GM19463 (cell line): ENCODE measurements at regions not wholly inside any gene's neighbourhood (a gene's known extent, or its start where the extent isn't known, plus 50 kb on each side); places are given as distances from the start of the nearest gene placed in this dataset.
"Not testable (repeated sequence)": the region's sequence is repeated elsewhere in the genome, so short reads cannot be mapped to it uniquely, and the experiment has no call there.

Experiments used
- ATAC-seq: cut with Tn5 transposase; IDR thresholded peaks from one replicate; pipeline ENCODE4 v1.9.1; 2021; ENCODE audit warnings: mild to moderate bottlenecking, moderate library complexity; ENCODE audit not compliant: unreplicated experiment

DNA sequence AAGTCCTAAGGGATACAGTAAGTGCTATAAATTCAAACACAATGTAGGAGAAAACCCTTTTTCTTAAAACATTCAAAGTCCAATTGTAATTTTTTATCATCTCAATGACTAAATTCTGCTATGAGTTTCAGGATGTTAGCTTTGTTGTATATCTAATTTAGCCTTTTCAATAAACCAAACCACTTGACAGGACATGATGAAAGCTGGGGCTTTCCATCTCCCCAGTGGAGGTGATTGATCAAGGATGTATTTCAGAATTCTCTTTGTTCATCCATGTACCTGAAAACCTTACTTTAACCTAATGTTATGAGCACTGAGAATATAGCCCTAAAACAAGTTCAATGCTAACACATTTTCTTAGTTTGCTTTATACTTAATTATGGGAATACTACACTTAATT, 639.0 kb upstream of the ITGA1 start:
- no peak for ATAC-seq

DNA sequence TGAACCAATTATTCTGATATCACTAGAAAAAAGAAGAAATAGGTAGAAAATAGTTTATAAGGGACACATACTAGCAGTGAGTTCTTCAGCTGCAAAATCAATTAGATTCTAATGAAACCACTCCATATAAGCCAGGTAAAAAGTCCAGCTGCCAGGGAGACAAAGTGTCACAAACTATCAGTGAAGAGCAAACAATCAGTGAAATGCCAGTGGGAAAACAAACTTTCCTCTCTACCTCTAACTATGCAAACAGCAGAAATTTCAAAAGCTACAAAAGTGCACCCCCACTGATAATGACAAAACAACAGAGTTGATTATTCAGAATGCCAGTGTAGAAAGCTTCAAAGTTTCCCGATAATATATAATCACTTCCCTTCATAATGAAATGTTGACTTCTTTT, 637.2 kb upstream of the ITGA1 start:
- no peak for ATAC-seq

DNA sequence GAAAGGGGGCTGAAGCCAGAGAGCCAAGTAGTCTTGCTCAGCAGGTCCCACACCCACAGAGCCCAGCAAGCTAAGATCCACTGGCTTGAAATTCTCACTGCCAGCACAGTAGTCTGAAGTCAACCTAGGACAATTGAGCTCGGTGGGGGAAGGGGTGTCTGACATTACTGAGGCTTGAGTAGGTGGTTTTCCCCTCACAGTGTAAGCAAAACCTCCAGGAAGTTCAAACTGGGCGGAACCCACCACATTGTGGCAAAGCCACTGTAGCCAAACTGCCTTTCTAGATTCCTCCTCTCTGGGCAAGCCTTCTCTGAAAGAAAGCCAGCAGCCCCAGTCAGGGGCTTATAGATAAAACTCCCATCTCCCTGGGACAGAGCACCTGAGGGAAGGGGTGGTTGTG, 630.9 kb upstream of the ITGA1 start:
- not testable (repeated sequence) for ATAC-seq

DNA sequence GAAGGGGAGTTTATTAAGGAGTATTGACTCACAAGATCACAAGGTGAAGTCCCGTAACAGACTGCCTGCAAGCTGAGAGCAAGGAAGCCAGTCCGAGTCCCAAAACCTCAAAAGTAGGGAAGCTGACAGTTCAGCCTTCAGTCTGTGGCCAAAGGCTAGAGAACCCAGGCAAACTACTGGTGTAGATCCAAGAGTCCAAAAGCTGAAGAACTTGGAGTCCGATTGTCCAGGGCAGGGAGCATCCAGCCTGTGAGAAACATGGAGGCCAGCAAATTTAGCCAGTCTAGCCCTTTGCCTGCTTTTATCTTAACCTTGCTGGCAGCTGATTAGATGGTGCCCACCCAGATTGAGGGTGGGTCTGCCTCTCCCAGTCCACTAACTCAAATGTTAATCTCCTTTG, 621.9 kb upstream of the ITGA1 start:
- not testable (repeated sequence) for ATAC-seq

DNA sequence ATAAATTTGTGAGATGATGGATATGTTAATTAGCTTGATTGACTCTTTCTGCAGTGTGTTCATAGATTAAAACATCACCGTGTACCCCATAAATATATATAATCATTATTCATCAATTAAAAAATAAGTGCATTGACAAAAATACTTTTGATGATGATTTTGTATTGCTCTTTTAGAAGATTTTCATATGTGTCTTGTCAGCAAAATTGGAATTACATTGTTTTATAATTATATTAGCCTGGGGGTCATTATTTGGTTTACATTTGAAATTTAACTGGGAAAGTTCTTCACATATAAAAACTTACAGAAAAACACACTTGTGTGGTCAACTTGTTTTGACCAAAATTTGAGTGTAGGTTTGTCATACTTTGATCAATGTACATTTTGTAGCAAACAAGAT, 614.6 kb upstream of the ITGA1 start:
- no peak for ATAC-seq

DNA sequence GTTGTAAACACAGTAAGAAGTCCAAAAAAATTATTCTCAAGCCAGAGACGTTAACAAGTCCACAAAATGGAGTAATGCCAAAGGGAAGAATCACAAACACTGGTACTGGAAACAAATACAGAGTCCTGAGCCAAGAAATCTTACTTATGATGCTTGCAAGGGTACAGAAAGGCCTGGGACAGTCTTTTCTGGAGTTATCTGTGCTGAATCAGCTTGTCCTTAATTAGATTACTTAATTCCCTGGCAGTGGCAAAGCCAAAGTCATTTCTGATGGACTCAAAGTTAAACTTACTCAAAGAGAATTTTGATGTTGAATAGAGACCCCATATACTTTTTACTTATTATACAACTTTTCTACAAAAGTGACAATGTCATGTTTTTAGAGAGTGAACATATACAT, 610.5 kb upstream of the ITGA1 start:
- ATAC-seq: no peak

DNA sequence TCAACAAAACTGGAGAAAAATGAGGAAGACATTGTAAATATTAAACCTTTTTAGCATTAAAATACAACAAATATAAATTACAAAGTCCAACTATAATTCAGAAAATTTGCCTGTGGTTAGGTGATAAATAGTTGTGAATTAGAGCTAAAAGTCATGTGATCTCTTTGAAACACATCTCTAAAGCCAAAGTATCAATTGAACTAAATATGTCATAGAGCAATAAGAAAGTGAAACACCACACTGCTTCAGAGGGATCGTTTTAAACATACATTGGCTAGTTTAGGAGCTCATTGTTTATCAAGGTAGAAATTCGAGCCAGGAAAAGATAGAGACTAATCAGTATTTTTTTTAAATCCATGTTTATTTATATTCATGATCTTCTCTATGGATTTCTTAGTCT, 606.3 kb upstream of the ITGA1 start:
- no peak for ATAC-seq

DNA sequence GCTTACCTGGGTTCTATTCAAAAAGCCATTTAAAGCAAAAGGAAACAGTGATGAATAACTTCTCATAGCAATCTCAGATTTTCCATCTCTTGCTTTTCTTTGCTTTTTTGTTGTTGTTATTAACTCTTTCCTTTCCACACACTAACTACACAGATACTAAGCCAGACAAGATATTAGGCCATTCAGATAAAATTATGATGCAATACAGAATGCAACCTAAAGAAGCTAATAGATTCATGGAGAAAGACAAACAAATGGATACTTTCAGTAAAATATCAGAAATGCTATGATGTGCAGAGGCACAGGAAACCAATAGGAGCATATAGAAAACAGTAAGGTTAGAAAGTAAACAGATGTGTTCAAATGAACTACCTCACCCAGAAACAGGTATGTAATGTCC, 597.0 kb upstream of the ITGA1 start:
- ATAC-seq: no peak

DNA sequence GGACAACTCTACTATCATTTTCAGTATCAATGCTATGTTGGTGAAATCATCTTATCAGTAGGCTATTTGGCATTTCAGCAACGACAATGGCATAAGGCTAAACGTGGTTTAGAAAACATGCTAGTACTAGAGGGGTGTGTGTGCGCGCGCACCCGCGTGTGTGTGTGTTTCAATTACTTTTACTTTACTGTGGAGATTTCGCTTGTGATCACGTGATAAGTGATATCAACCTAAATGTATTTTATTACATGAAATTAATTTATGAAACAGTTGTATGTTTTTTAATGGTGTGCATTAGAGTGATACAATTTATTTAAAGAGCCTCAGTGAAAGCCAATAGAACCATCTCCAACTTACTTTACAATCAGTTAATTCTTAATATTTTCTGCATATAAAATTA, 587.9 kb upstream of the ITGA1 start:
- no peak for ATAC-seq

DNA sequence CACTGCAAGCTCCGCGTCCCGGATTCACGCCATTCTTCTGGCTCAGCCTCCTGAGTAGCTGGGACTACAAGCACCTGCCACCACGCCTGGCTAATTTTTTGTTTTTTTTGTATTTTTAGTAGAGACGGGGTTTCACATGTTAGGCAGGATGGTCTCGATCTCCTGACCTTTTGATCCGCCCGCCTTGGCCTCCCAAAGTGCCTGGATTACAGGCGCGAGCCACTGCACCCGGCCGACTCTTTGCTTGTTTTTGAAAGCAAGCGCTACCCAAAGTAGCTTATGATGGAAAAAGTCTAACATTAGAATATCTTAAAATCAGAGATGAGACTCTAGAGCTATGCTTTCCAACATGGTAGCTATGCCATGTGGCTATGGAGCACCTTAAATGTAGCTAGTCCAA, 585.5 kb upstream of the ITGA1 start:
- no peak for ATAC-seq

DNA sequence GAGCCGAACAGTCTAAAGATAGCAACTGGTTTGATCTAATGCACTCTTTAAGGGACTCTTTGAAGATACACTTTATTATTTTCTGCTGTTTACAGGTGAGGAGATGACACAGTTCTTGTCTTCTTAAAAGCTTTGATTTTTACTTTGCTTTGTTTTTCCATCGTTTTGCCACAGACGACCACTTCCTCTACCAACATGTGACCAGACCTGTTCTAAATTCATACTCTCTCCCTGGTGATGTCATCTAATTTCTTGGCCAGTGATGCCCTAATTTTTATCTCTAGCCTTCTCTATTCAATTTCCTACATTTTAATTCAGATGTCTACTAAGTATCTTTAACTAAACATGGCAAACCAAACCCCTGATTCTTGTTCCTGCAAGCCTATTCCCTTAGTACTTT, 583.4 kb upstream of the ITGA1 start:
- ATAC-seq: no peak
